ENCODE measurements at regions not wholly inside any gene's neighbourhood (a gene's known extent, or its start where the extent isn't known, plus 50 kb on each side); places are given as distances from the start of the nearest gene placed in this dataset.

GRCh38 chr10:31619531-31620061, 300.6 kb downstream of the ZEB1 start:
- no peak for TF ChIP-seq CTCF (IDR thresholded peaks at IDR 0.05; ENCODE audit: insufficient read depth, low read length)
- no peak for TF ChIP-seq GABPA (IDR thresholded peaks at IDR 0.05; ENCODE audit: low read depth)
- no peak for TF ChIP-seq POLR2AphosphoS5 (IDR thresholded peaks at IDR 0.05; ENCODE audit: low read depth)

Data from HL-60 (cell line).